PFSK-1 (cell line): ENCODE measurements at regions not wholly inside any gene's neighbourhood (a gene's known extent, or its start where the extent isn't known, plus 50 kb on each side); places are given as distances from the start of the nearest gene placed in this dataset.

Source experiments
- FOXP2 ChIP-seq: optimal IDR thresholded peaks from 2 replicates; pipeline ENCODE3; 2011; ENCODE audit warnings: borderline replicate concordance, control low read depth, inconsistent platforms; ENCODE audit not compliant: insufficient read depth; ENCODE audit errors: extremely low read length, extremely low read depth
- POLR2AphosphoS5 ChIP-seq: IDR thresholded peaks from 2 replicates; pipeline ENCODE4 v1.6.1; 2012; ENCODE audit warnings: low read depth, mild to moderate bottlenecking, control low read depth, low read length, moderate library complexity
- REST ChIP-seq, 2 experiments: IDR thresholded peaks; 2 replicates each; pipeline versions ENCODE4 v1.6.1 to v1.8.0; 2011 to 2012; ENCODE audit warnings: low read depth in 2 of 2, low read length in 2 of 2, control low read depth in 1 of 2, inconsistent platforms in 1 of 2, mild to moderate bottlenecking in 1 of 2, moderate library complexity in 1 of 2; ENCODE audit not compliant: insufficient read depth in 1 of 2
- SIN3A ChIP-seq: IDR thresholded peaks from 2 replicates; pipeline ENCODE4 v1.6.1; 2012; ENCODE audit warnings: mild to moderate bottlenecking, low read length, moderate library complexity, borderline replicate concordance; ENCODE audit not compliant: insufficient read depth

GRCh38 chr5:2284678-2285077 is 402.0 kb upstream of the IRX4 start:
- TF ChIP-seq REST (IDR thresholded peaks at IDR 0.05; ENCODE audit: insufficient read depth in 1 of 2, low read depth in 2 of 2, low read length in 2 of 2) (no peak), POLR2AphosphoS5 (no peak), FOXP2 (no peak), SIN3A (no peak)
